ENCODE measurements at regions not wholly inside any gene's neighbourhood (a gene's known extent, or its start where the extent isn't known, plus 50 kb on each side); places are given as distances from the start of the nearest gene placed in this dataset.

DNA sequence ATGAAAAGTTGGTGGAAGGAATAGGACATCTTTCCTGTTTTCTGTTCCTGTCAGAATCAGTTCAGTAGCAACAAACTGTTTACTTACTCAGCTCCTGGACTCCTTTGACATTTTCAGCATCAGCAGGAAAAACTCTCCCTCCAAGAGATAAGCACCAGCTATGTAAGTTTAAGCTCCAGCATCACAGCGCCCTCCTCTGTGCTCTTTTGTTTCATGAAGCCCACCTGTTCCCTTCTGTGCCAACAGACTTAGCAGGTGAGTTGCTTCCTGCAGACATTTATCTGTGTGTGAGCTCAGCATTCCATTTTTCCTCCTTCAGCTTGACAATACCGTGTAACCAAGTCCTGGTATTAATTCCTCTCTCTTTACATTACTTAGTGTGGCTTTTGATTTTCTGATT lies 644.1 kb upstream of the AGA start:
- H3K27me3 Mint-ChIP-seq: no peaks in the 10 kb centered on the region
- DNase-seq (no peak), ATAC-seq (replicated peaks) (no peak)
- no peak overlapping the region for H3K4me3 Mint-ChIP-seq
- peaks cover 8 to 15% of the 10 kb centered on the region in 2 donors for H3K9me3 Mint-ChIP-seq
- H3K27ac Mint-ChIP-seq: no peak overlapping the region
- H3K36me3 Mint-ChIP-seq (ENCODE audit: insufficient read depth): no peaks in the 10 kb centered on the region
- H3K4me1 Mint-ChIP-seq (ENCODE audit: low read depth in 2 of 2): no peaks in the 10 kb centered on the region

DNA sequence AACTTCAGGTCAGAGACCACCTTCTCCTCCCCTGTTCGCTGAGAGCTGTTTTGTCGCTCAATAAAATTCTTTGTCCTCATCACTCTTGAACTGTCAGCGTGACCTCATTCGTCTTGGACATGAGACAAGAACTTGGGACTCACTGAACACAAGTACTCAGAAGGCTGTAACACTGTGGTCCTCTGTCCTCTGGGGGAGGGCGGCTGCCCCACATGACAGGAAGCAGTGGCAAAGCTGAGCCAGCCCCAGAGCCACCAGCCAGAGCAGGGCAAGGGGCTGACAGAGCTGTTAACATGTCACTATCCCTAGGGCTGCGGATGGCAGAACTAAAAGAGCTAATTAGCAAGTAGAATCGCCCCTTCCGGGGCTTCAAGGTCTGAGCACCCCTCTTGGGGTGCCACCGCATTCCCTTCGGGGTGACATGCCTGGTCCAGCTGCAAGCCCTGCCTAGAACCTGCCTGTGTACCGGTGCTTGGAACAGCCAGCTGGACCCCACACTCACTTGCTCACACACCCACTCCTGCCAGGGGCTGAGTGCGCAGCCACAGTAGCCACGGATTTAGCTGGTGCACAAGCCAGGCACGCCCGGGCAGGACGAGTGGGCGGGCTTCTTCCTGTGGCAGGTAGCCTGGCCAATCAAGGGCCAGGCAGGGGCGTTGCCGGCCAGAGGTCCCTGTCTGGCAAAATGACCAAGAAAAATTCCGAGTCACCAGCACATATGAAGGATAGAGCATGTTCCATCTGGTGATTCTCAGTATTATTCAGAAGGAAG lies 648.6 kb upstream of the AGA start:
- Mint-ChIP-seq H3K27me3 (no peaks in the 10 kb centered on the region), H3K4me3 (no peak overlapping the region), H3K9me3 (peaks cover 12 to 14% of the 10 kb centered on the region in 2 donors), H3K4me1 (ENCODE audit: low read depth in 2 of 2) (no peaks in the 10 kb centered on the region), H3K27ac (no peak overlapping the region), H3K36me3 (ENCODE audit: insufficient read depth) (no peaks in the 10 kb centered on the region)
- ATAC-seq (replicated peaks) (no peak), DNase-seq (no peak)

DNA sequence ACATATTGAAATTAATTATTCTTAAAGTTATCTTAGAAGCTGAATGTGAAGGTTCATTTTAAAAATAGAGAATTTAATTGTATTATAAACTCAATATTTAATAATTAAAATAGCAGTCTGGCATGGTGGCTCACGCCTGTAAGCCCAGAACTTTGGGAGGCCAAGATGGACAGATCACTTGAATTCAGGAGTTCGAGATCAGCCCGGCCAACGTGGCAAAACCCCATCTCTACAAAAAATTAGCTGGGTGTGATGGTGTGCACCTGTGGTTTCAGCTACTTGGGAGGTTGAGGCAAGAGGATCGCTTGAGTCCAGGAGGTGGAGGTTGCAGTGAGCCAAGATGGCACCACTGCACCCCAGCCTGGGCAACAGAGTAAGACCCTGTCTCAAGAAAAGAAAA lies 659.9 kb upstream of the AGA start:
- ATAC-seq (replicated peaks) (no peak), DNase-seq (no peak)
- Mint-ChIP-seq H3K4me1 (ENCODE audit: low read depth in 2 of 2) (no peaks in the 10 kb centered on the region), H3K27me3 (no peaks in the 10 kb centered on the region), H3K27ac (no peak overlapping the region), H3K36me3 (ENCODE audit: insufficient read depth) (peaks cover 4% of the 10 kb centered on the region), H3K4me3 (no peak overlapping the region), H3K9me3 (peaks cover 0 to 4% of the 10 kb centered on the region in 2 donors)

DNA sequence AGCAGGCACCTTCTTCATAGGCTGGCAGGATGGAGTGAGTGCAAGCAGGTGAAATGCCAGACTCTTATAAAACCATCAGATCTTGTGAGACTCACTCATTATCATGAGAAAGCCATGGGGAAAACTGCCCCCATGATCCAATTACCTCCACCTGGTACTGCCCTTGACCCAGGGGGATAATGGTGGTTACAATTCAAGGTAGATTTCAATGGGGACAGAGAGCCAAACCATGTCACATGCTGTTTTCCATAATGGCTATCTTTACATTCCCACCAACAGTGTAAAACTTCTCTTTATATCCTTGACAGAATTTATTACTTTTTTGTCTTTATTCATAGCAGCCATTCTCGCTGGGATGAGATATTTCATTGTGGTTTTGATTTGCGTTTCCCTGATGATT lies 663.0 kb upstream of the AGA start:
- Mint-ChIP-seq H3K27me3 (no peaks in the 10 kb centered on the region), H3K4me3 (no peak overlapping the region), H3K4me1 (ENCODE audit: low read depth in 2 of 2) (no peaks in the 10 kb centered on the region), H3K9me3 (peaks cover 0 to 4% of the 10 kb centered on the region in 2 donors), H3K36me3 (ENCODE audit: insufficient read depth) (no peaks in the 10 kb centered on the region), H3K27ac (no peak overlapping the region)
- no peak for ATAC-seq (replicated peaks)
- DNase-seq: no peak

DNA sequence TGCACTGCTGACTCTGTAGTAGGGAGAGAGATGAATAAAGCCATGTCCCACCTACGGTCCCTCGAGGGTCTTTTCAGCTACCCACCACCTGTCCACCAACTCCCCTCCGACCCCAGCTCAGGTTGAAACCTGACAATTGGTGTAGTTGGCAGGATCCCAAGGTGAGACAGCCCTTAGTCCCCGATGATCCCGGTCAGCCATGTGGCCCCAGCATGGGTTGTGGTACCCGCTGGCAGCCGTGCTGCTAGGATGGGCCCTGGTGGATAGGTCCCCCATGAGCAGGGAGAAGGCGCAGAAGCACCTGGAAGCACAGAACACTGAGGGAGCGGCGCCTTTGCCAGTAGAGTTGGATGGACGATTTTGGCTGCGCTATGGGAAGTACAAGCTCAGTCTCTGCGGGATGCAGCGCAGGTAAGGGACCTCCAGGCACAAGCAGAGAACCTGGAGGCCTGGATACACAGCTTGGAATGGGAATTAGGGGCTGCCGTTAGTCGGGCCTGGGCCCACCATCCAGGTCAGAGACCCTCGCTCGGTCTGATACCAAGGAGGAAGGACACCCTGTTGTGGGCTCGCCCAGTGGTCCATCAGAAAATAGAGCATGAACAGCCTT lies 694.6 kb upstream of the AGA start:
- Mint-ChIP-seq H3K27ac (no peak overlapping the region), H3K9me3 (peaks cover 4 to 5% of the 10 kb centered on the region in 2 donors), H3K4me1 (ENCODE audit: low read depth in 2 of 2) (no peaks in the 10 kb centered on the region)

DNA sequence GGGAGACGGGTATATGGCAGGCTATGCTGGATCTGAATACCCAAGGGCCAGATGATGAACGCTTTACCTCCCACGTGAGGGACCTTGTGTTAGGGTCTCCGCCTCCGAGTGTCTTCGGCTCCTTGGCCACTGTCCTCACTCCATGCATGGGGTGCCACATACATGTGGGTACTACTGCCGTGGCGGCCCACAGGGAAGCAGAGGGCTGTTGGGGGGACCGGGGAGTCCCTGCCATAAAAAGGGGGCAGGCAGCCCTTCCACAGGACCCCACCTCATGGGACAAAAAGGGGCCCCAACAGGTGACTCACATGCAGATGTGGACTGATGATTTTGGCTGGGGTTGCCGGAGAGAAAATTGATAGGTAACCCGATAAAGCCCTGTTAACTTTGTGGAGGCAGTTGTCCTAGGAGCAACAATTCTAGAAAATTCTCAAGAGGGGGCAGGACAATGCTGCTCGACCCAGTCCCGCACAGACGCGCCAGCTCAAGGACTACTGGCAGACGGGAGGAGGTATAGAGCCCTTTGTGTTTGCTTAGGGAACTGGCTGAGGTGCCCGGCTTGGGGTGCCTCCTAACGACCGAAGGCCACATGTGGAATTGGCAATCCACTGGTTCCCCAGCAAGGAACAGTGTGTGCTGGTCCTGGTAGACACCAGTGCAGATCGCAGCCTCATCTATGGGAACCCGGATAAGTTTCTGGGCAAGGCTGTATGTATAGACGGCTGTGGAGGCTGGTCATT lies 695.7 kb upstream of the AGA start:
- no peak for DNase-seq
- Mint-ChIP-seq H3K4me1 (ENCODE audit: low read depth in 2 of 2) (no peaks in the 10 kb centered on the region), H3K9me3 (peaks cover 4 to 6% of the 10 kb centered on the region in 2 donors)

More for the DNA sequence above, 694.6 kb upstream of the AGA start:
- no peaks in the 10 kb centered on the region for H3K27me3 Mint-ChIP-seq
- DNase-seq (no peak), ATAC-seq (replicated peaks) (no peak)
- H3K4me3 Mint-ChIP-seq: no peak overlapping the region
- no peaks in the 10 kb centered on the region for H3K36me3 Mint-ChIP-seq (ENCODE audit: insufficient read depth)

DNA sequence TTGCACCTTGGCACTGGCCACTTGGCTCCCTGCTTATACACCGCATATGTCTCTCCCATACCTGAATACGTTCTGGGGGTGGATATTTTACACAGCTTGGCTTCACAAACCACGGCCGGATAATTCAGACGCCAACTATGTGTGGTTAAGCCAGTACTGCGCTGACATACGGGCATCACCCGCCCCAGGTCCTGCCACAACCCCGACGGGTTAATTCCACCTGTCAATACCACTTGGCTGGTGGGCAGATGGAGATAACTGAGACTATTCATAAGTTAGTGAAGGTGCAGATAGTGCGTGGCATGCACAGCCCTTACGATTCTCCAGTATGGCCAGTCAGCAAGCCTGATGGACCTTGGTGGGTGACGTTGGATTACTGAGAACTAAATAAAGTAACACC lies 696.3 kb upstream of the AGA start:
- Mint-ChIP-seq H3K9me3 (peaks cover 4 to 7% of the 10 kb centered on the region in 2 donors), H3K36me3 (ENCODE audit: insufficient read depth) (no peaks in the 10 kb centered on the region), H3K4me1 (ENCODE audit: low read depth in 2 of 2) (no peaks in the 10 kb centered on the region), H3K27me3 (no peaks in the 10 kb centered on the region), H3K4me3 (no peak overlapping the region), H3K27ac (no peak overlapping the region)
- DNase-seq: no peak
- ATAC-seq (replicated peaks): no peak

More for the DNA sequence above, 695.7 kb upstream of the AGA start:
- no peak overlapping the region for H3K4me3 Mint-ChIP-seq
- H3K27ac Mint-ChIP-seq: no peak overlapping the region
- no peak for ATAC-seq (replicated peaks)
- H3K27me3 Mint-ChIP-seq: no peaks in the 10 kb centered on the region
- H3K36me3 Mint-ChIP-seq (ENCODE audit: insufficient read depth): no peaks in the 10 kb centered on the region

DNA sequence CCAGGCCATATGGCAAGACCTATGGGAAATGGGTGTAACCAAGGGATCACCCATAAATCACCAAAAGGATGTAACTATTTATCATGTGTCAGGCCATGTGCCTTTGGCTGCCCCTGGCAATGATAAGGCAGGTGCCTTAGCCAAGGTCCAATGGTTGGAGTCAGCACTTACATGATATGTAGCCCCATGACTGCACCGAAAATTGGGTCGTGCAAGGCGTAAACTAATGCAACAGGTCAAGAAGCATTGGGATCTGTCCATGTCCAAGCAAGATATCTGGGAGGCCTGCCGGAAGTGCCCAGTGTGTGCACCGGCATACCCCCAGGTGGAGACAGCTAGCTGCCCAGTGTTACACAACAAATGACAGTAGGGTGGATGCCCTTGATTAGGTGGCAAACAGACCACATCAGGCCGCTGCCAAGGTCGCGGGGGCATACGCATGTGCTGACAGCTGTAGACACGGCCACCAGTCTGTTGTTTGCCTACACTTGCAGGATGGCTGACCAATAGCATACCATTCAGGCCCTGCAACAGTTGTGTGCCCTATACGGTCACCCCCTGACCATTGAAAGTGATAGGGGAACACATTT lies 698.2 kb upstream of the AGA start:
- no peak for ATAC-seq (replicated peaks)
- no peak for DNase-seq
- no peaks in the 10 kb centered on the region for H3K4me1 Mint-ChIP-seq (ENCODE audit: low read depth in 2 of 2)
- no peak overlapping the region for H3K4me3 Mint-ChIP-seq
- H3K36me3 Mint-ChIP-seq (ENCODE audit: insufficient read depth): no peaks in the 10 kb centered on the region
- H3K27ac Mint-ChIP-seq: no peak overlapping the region
- H3K9me3 Mint-ChIP-seq: peaks cover 0 to 3% of the 10 kb centered on the region in 2 donors
- H3K27me3 Mint-ChIP-seq: no peaks in the 10 kb centered on the region

DNA sequence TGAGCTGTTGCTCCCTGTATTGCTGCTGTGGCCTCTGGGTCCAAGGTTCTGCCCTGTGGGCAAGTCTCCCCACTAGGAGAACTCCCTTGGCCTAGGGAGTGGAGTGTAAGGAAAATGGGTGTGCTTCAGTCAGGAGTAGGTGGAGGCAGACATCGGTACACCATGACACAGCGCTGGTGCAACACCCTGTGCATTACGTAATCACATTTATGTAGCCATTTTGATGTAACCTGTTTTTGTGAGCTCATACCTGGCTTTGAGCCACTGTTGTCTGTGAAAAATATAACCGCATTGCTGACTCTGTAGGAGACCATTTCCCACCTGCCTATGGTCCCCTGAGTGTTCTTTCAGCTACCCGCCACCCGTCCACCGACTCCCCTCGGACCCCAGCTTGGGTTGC lies 700.5 kb upstream of the AGA start:
- Mint-ChIP-seq H3K9me3 (peaks cover 0 to 3% of the 10 kb centered on the region in 2 donors), H3K36me3 (ENCODE audit: insufficient read depth) (no peaks in the 10 kb centered on the region), H3K4me3 (no peak overlapping the region), H3K27me3 (no peaks in the 10 kb centered on the region), H3K27ac (no peak overlapping the region), H3K4me1 (ENCODE audit: low read depth in 2 of 2) (no peaks in the 10 kb centered on the region)
- DNase-seq: no peak
- ATAC-seq (replicated peaks): no peak

DNA sequence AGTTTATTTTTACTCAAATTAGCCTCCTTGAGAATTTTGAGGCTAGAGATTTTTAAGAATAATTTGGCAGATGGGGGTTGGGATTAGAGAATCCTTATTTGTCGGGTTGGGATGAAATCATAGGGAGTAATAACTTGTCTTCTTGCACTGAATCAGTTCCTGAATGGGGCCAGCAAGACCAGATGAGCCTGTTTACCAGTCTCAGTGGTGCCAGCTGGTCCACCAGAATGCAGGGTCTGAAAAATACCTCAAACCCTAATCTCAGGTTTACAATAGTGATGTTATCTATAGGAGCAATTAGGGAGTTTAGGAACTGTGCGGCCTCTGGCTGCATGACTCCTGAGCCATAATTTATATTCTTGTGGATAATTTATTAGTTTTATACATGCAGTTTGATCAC lies 705.9 kb upstream of the AGA start:
- DNase-seq (no peak), ATAC-seq (replicated peaks) (no peak)
- Mint-ChIP-seq H3K36me3 (ENCODE audit: insufficient read depth) (no peaks in the 10 kb centered on the region), H3K27me3 (no peaks in the 10 kb centered on the region), H3K9me3 (peaks cover 0 to under 1% of the 10 kb centered on the region in 2 donors), H3K27ac (no peak overlapping the region), H3K4me1 (ENCODE audit: low read depth in 2 of 2) (no peaks in the 10 kb centered on the region), H3K4me3 (no peak overlapping the region)

DNA sequence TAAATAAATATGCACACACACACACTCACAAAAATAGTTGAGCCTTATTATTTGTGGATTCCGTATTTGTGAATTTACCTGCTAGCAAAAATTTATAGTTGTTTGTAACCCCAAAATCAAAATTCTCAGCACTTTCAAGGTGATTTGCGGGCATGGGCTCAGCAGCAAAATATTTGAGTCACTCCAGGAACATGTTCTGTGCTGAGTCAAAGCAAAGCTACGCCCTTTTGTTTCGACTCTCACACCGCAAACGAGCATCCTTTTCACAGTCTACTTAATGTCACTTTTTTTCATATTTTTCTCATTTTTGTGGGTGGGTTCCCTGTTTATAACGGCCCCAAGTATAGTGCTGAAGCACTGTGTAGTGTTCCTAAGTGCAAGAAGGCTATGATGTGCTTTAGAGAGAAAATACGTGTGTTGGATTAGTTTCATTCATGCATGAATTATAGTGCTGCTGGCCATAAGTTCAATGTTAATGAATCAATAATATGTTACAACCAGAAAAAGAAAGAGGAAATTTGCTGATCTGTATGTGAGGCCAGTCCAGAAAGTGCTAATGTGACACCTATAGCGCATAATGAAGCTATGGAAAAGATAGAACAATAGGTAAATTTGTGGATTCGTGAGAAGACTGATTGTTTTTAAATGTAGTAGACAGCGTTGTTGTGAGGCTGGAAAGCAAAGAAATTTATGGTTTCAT lies 723.2 kb upstream of the AGA start:
- H3K4me3 Mint-ChIP-seq: no peak overlapping the region
- no peak for ATAC-seq (replicated peaks)
- no peak for DNase-seq
- H3K36me3 Mint-ChIP-seq (ENCODE audit: insufficient read depth): no peaks in the 10 kb centered on the region
- no peak overlapping the region for H3K27ac Mint-ChIP-seq
- H3K9me3 Mint-ChIP-seq: peaks cover 6 to 13% of the 10 kb centered on the region in 2 donors
- H3K27me3 Mint-ChIP-seq: no peaks in the 10 kb centered on the region
- no peaks in the 10 kb centered on the region for H3K4me1 Mint-ChIP-seq (ENCODE audit: low read depth in 2 of 2)

DNA sequence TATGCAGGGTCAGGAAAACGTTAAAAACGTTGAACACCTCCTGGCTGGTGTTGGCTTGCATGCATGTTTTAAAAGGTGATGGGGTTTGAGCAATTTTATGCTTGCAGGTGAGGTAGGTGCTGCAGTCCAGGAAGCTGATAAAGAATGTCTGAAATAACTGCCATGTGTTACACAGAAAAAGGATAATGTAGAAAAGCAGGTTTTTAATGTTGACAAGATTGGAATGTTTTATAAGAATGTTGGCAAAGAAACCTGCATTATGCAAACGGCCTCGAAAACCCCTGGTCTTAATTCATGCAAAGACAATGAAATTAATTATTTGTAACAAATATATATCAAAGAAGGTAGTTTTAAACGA lies 723.7 kb upstream of the AGA start:
- H3K4me3 Mint-ChIP-seq: no peak overlapping the region
- peaks cover 6 to 13% of the 10 kb centered on the region in 2 donors for H3K9me3 Mint-ChIP-seq
- H3K36me3 Mint-ChIP-seq (ENCODE audit: insufficient read depth): no peaks in the 10 kb centered on the region
- ATAC-seq (replicated peaks) (no peak), DNase-seq (no peak)
- no peak overlapping the region for H3K27ac Mint-ChIP-seq
- no peaks in the 10 kb centered on the region for H3K4me1 Mint-ChIP-seq (ENCODE audit: low read depth in 2 of 2)
- no peaks in the 10 kb centered on the region for H3K27me3 Mint-ChIP-seq

DNA sequence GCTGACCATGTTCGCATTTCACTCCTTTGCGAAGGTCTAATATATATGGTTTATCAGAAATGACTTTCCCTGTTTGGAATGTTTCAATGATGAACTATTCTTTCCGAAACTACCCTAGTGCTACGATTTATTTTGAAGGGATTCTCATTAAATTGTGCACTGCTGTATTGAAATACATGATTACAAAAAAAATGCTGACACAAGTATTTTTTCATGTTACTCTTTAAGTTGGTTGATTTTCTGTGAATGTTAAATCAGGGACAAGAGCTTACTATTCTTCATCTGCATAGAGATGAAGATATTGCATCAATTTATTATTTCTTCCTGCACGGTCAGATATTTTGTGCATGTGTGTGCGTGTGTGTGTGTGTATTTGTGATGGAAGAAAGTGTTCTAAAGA lies 731.5 kb upstream of the AGA start:
- ATAC-seq (replicated peaks): no peak
- no peaks in the 10 kb centered on the region for H3K36me3 Mint-ChIP-seq (ENCODE audit: insufficient read depth)
- no peak overlapping the region for H3K27ac Mint-ChIP-seq
- no peaks in the 10 kb centered on the region for H3K4me1 Mint-ChIP-seq (ENCODE audit: low read depth in 2 of 2)
- no peaks in the 10 kb centered on the region for H3K27me3 Mint-ChIP-seq
- peaks cover 0 to 3% of the 10 kb centered on the region in 2 donors for H3K9me3 Mint-ChIP-seq
- no peak for DNase-seq
- no peak overlapping the region for H3K4me3 Mint-ChIP-seq

All from effector memory CD8-positive, alpha-beta T cell (primary cell).